ENCODE measurements at regions not wholly inside any gene's neighbourhood (a gene's known extent, or its start where the extent isn't known, plus 50 kb on each side); places are given as distances from the start of the nearest gene placed in this dataset.

- H3K9me3 ChIP-seq (ENCODE audit: control insufficient read depth, insufficient read depth, low read length) = no peaks in the 10 kb centered on the region
- no CpG with 5 or more reads among the region's 1 CpG for WGBS, 2 experiments (ENCODE audit: extremely low coverage in 2 of 2, insufficient read length in 1 of 2)
- H3K9ac ChIP-seq (ENCODE audit: low read depth, low read length) = no peak overlapping the region
- H3K56ac ChIP-seq (ENCODE audit: extremely low read depth, insufficient read depth, low read length) = no peak overlapping the region; the same call in 1 of the 2 replicates
- no peaks in the 10 kb centered on the region for H3K79me1 ChIP-seq (ENCODE audit: low read depth in 1 of 2, low read length in 2 of 2)
- no peak overlapping the region for H2BK120ac ChIP-seq (ENCODE audit: low read depth, low read length)
- in situ Hi-C loops (cut with MboI; ENCODE audit: low sequenced_read_pairs) = no loop called here
- H4K20me1 ChIP-seq (ENCODE audit: insufficient read depth, low read length) = no peaks in the 10 kb centered on the region
- ChIA-PET CTCF (no interaction called here), POLR2A (ENCODE audit: unreplicated experiment) (no interaction called here)
- no peak overlapping the region for H3K18ac ChIP-seq (ENCODE audit: low read depth, low read length)
- no peak overlapping the region for H2AK9ac ChIP-seq (replicated peaks; ENCODE audit: low read depth, low read length, poor library complexity)
- H2BK15ac ChIP-seq (ENCODE audit: low read depth, low read length) = no peak overlapping the region
- DNase-seq (peak; percentile 2), ATAC-seq (ENCODE audit: low read depth) (no peak)
- H4K8ac ChIP-seq (ENCODE audit: low read depth in 2 of 2, low read length in 2 of 2) = no peak overlapping the region
- H4K91ac ChIP-seq (ENCODE audit: insufficient read depth, low read depth, low read length) = no peak overlapping the region
- H2AK5ac ChIP-seq (ENCODE audit: low read depth, low read length) = no peak overlapping the region
- no peak overlapping the region for H3K27ac ChIP-seq (ENCODE audit: insufficient read depth, low read length)
- peaks cover 2% of the 10 kb centered on the region; the same call in 1 of the 2 replicates for H3K27me3 ChIP-seq (ENCODE audit: control insufficient read depth, insufficient read depth, low read length)
- no peak overlapping the region for H3K4me2 ChIP-seq (ENCODE audit: low read depth, low read length)
- H3K36me3 ChIP-seq (ENCODE audit: control insufficient read depth, insufficient read depth, low read length) = no peaks in the 10 kb centered on the region
- H4K5ac ChIP-seq (ENCODE audit: low read depth, low read length) = no peak overlapping the region
- H2BK20ac ChIP-seq (ENCODE audit: low read depth, low read length) = no peak overlapping the region
- no peaks in the 10 kb centered on the region for H3K4me1 ChIP-seq (ENCODE audit: control insufficient read depth, insufficient read depth, low read length)
- H3K9me1 ChIP-seq (ENCODE audit: insufficient read depth, low read length) = no peaks in the 10 kb centered on the region
- TF ChIP-seq CHD1 (IDR thresholded peaks at IDR 0.05; ENCODE audit: low read depth, low read length) = no peak
- no peak for TF ChIP-seq RCOR1 (IDR thresholded peaks at IDR 0.05; ENCODE audit: insufficient replicate concordance, low read length)
- H2BK5ac ChIP-seq (ENCODE audit: low read depth, low read length, poor library complexity, severe bottlenecking) = no peak overlapping the region
- no peak overlapping the region for H3K14ac ChIP-seq (replicated peaks; ENCODE audit: low read depth, low read length)
- H3K4me3 ChIP-seq (ENCODE audit: insufficient read depth, low read depth, low read length) = no peak overlapping the region
- no peak overlapping the region for H2AFZ ChIP-seq (replicated peaks; ENCODE audit: low read length, poor library complexity)
- dilution Hi-C loops (cut with HindIII; ENCODE audit: low sequenced_read_pairs, unreplicated experiment) = no loop called here
- no peak overlapping the region for H3K4ac ChIP-seq (ENCODE audit: low read depth, low read length)
- intact Hi-C loops (cut with micrococcal nuclease) = no loop called here
- BruUV-seq (replicated peaks) = no TSS peak
- no peak overlapping the region for H3K23ac ChIP-seq (ENCODE audit: low read depth, low read length)
Observed at GRCh38 chr3:8303466-8303865, 198.2 kb upstream of the LMCD1 start.

Measured in IMR-90 (cell line).